NCI-H69 (cell line): ENCODE measurements at regions not wholly inside any gene's neighbourhood (a gene's known extent, or its start where the extent isn't known, plus 50 kb on each side); places are given as distances from the start of the nearest gene placed in this dataset.
A peak's percentile ranks its signal among the peaks of the same experiment; 100 is the strongest.

Experiments
- DNase-seq: peaks from one replicate; lab custom pipeline; 2025; lab: John Stamatoyannopoulos, UW

DNA sequence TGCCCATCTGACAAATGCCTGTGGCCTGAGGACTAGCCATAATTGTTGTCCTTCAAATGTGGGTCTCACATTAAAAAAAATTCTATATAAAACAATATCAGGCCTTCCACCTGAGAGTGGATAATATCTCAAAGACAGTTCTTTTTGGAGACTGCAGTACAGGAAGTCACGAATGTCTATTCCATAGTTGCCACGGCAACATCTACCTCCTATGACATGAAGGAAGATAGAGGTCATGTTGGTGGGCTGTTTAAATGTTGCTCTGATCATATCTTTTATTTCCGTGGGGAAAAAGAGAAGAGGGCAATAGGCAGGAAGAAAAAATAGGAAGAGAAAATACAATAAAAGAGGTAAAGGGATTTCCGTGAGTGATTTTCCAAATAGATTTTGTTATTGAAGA, 151.8 kb downstream of the ARL6IP6 start:
- DNase-seq: no peak

DNA sequence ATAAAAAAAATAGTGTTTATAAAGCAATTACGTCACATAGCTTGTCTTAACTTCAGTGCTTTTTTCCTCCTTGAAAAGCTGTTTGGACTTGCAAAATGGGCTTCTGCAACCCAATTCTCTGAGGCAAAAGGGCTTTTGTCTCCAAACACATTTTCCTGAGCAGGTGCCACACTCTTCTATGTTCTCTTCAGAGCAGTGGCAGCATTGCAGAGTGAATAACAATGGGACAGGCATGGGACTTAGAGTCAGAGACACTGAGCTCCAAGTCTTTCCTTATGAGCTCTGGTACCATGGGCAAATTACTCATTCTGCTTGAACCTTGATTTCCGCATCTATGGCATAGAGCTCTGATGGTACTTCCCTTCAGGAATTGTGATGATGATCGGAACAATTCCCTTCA, 149.0 kb downstream of the ARL6IP6 start:
- no peak for DNase-seq

GRCh38 chr2:152864601-152865149, 146.3 kb downstream of the ARL6IP6 start:
- no peak for DNase-seq

DNA sequence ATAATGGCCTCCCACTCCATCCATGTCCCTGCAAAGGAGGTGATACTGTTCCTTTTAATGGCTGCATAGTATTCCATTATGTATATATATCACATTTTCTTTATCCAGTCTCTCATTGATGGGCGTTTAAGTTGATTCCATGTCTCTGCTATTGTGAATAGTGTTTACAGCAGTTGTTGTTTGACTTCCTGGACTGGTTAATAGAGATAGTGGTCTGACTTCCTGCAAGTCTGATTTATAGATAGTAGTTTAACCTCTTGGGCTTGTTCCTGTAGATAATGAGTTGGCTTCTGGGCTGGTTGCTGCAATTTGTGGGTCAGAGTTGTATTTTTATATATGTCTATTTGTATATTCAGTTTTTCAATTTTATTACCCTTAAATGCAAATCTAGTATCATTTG, 145.4 kb downstream of the ARL6IP6 start:
- no peak for DNase-seq

DNA sequence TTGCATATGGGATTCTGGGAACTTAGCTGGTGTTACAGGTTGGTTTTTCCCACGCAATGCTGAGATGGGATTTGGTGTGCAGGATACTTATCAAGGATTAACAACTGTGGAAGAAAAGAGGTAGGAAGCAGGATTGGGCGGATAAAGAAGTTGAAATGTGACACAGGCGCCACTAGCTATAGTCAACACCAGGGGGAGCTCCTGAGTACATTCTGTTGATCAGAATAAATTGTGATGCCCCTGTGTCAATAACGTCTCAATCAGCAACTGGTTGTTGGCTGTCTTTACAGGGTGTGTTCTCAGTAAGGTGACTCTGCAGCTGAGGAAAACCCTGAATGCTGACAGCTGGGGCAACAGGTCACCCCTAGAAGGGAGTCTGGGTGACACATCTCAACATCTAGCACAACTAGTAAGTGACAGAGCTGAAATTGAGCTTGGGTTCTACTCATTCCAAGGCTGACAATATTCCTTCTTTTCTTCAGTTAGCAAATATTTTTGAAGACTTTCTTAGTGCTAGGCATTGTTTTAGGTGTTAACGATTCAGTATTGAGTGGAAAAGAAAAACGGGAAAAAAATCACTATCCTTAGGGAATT, 143.0 kb downstream of the ARL6IP6 start:
- DNase-seq: peak; percentile 39

DNA sequence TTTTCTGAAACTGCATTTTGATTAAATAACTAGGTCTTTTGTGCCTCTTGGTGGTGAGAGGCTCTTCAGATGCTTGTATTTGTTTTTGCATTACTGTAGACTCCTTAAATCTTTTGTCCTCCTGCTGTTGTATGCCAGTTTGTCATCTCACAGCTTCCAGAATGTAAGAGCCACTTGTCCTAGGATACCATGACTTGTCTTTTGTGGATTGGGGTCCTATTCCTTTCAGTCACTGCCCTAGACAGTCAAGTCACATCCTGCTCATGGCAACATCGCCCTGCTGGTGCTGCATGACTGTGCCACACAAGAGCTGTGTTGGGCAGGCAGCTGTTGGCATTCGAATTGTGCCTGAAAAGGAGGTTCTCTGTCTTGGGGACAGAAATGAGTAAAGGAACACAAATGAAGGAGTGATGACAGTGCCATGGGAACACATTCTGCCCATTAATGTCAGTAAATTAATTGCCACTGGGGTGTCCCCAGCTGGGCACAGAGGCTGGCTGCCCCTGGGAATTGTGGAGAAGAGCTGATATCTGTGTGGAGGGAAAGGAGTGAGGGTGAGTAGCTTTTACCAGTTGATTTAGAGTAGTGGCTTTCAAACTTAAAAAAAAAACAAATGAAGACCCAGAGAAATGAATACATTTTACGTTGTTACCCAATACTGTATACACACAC, 140.3 kb downstream of the ARL6IP6 start:
- peak; percentile 48 for DNase-seq

GRCh38 chr2:152846697-152847470, 128.5 kb downstream of the ARL6IP6 start:
- no peak for DNase-seq

DNA sequence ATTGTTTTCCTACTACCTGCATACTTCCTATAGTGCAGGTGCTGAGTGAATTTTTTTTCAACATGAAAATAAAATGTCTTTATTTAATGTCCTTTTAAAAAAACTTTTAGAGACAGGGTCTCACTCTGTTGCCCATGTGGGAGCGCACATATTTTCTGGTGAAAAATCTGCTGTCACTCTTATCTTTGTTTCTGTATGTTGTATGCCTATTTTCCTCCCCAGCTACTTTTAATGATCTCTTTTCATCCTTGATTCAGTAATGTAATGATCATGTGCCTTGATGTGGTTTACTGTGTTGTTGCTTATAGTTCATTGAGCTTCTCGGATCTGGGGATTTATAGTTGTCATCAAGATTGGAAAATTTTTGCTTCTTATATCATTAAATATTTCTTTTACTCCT, 117.3 kb downstream of the ARL6IP6 start:
- no peak for DNase-seq

DNA sequence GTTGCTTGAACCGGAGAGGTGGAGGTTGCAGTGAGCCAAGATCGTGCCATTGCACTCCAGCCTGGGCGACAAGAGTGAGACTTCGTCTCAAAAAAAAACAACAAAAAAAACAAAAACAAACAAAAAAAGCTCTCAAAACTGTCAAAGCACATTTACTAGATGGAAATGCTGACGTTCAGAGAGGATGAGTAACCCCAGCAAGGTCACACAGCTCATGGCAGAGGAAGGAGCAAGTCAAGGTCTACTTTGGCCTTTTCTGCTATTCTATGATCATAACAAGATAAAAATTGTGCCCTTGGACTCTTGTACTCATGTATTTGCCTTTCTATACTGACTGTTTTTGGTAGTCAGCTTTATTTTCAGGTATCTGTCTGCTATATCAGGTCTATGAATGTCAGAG, 109.5 kb downstream of the ARL6IP6 start:
- no peak for DNase-seq

DNA sequence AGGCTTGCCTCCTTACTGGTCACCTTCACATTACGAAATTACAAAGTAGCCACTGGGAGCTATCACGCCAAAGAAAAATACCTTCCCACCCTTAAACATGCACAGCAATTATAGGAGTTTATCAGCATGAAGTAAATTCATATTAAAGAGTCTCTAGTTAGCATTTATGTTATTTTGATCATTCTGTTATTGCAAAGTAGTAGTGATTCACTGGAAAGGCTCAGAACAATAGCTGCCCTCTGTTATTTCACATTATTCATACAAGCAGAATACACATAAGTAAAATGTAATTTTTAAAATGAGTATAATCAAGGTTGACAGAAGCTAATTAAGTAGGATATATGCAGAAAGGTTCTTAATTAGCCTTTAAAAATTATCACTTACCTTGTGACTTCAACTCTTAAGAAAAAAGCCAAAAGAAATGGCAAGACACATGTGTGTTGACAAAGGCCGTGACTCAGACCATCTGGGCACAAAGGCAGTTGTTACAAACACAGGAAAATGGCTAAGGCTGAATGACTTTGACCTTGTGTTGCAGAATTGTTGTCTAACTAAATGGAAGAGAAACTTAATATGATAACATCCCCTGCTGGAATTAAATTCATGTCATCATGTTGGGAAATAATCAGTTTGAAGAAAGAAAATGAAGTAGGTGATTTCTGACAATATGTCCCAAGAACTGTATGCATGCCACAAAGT, 108.3 kb downstream of the ARL6IP6 start:
- peak; percentile 91 for DNase-seq

DNA sequence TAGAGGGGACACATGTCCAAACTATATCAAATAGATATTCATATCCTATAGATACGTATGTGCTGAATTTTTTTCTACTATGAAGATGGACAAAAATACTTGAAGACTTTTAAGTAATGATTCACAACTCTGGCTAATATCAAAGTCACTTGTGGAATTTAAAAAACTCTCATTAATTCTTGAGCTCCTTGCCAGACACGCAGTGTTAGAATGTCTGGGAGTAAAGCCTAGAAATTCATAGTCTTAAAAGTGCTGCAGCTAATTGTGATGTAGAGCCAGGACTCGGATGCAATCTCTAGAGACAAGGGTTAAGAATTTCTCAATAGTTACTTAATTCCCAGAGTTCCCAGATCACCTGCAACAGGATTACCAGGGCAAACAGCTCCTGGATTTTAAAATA, 107.4 kb downstream of the ARL6IP6 start:
- DNase-seq: no peak

- DNase-seq: no peak
Measured at GRCh38 chr2:152823905-152824304, 105.5 kb downstream of the ARL6IP6 start.

DNA sequence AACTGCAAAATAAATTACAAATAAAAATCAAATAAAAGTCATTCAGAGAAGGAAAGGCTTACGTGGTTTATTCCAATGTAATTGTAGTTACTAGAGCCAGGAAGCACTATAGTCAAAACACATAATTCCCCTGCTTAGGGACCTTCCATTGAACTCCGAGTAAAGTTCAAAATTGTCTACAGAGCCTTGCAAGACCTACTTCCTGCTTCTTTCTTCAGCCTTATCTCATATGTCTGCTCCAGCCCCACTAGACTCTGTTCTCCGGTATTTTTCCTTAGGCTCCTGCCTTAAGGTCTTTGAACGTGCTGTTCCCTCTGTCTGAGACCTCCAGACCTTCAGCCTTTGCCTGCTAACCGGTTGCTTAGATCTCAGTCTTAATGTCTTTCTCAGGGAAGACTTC, 104.3 kb downstream of the ARL6IP6 start:
- DNase-seq: no peak

GRCh38 chr2:152820048-152820447, 101.6 kb downstream of the ARL6IP6 start:
- DNase-seq: no peak

DNA sequence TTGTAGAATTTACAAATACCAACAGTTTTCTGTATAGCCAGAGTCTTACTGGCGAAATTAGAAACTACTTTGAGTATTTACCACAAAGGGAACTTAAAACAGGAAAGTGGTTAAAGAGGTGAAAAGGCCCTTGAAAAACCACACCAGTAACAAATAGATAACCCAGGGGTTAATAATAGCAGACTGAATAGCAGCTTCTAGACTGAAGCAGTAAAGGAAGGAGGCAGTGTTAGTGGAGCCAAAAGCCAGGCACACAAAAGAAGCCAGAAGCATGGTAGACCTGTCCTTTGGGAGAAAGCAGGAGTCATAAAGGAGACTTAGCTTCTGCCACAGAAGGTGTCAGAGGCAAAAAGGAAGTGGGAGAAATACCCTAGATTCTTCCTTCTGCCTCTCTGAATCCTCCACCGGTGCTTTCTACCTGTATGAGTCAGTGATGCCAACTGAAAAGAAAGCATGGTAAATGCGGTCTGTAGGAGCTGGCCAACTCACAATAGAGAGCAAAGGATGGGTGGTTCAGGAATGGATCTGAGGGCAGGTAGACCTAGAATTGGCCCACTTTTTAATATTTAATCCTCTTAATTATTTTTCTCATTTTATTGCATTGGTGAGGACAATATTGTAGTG, 97.3 kb downstream of the ARL6IP6 start:
- DNase-seq: no peak

DNA sequence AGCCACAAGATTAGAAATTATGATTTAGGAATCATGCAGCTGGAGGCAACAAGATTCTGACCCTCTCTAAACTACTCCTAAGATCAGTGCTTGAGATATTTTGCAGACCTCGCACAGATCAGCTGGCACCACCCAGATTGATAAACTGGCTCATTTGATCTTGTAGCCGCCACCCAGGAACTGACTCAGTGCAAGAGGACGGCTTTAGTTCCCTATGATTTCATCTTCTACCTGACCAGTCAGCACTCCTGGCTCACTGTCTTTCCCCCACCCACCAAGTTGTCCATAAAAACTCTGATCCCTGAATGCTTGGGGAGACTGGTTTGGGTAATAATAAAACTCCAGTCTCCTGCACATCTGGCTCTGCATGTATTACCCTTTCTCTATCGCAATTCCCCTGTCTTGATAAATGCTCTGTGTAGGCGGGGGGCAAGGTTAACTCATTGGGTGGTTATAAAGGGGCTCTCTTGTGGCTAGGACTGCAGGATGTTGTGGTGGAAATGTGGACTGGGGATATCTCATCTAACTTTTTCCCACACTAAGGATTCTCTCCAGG, 96.1 kb downstream of the ARL6IP6 start:
- DNase-seq: no peak

GRCh38 chr2:152813351-152813750, 94.9 kb downstream of the ARL6IP6 start:
- DNase-seq: no peak
